HG03354 (cell line): ENCODE measurements at regions not wholly inside any gene's neighbourhood (a gene's known extent, or its start where the extent isn't known, plus 50 kb on each side); places are given as distances from the start of the nearest gene placed in this dataset.

Experiments used
- ATAC-seq: cut with Tn5 transposase; IDR thresholded peaks from one replicate; pipeline ENCODE4 v1.9.1; 2021; ENCODE audit warnings: mild to moderate bottlenecking; ENCODE audit not compliant: unreplicated experiment, poor library complexity, severe bottlenecking

- no peak for ATAC-seq
Observed at GRCh38 chr6:160891690-160892089, 99.9 kb upstream of the MAP3K4 start.

DNA sequence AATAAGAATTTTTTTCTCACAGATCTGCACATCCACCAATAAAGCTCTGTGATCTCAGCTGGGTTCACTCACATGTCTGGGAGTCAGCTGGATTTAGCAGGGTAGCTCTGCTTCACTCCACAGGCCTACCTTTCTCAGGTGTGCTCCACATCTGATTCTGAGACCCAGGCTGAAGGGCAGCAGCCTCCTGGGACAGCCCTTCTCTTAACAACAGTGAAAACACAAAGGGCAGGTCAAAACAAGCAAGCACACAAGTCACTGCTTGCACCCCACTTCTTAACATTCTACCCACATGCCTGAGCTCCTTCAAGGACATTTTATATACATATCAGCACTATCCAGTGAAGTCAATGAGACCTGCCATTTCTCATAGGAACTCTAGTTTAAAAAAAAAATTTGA, 96.0 kb upstream of the MAP3K4 start:
- no peak for ATAC-seq

DNA sequence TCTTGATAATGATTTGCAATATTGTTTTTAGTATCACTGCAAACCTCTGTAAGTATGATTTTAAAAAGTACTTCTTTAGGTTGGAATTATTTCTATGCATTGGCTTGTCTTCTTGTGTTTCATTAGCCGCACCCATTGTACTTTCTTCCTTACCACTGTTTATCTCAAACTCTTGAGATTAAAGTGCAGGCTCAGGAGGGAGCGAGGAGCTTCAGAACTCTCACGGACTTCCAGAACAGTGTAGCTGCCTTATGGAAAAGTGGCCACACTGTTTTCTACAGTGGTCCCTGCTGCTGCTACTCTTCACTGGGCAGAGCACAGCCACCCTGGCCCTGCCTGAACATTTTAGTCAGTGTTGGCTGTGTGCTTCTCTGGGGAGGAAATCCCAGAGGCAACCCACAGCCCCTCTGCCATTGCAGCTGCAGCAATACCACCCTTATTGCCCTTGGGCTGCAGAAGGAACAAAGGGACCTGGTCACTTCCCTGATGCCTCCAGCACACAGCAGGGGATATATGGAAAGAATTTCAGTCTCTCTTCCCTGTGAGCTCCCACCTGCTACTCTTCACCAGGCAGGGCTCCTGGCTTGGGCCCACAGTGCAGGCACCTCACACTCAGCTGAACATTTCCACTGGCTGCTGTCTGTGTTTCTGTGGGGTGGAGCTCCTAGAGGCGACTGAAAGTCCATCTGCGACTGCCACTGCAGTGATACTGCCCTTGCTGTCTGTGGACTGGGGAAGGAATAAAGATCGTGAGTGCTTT, 91.7 kb upstream of the MAP3K4 start:
- ATAC-seq = no peak

GRCh38 chr6:160911949-160912348, 79.6 kb upstream of the MAP3K4 start:
- no peak for ATAC-seq

DNA sequence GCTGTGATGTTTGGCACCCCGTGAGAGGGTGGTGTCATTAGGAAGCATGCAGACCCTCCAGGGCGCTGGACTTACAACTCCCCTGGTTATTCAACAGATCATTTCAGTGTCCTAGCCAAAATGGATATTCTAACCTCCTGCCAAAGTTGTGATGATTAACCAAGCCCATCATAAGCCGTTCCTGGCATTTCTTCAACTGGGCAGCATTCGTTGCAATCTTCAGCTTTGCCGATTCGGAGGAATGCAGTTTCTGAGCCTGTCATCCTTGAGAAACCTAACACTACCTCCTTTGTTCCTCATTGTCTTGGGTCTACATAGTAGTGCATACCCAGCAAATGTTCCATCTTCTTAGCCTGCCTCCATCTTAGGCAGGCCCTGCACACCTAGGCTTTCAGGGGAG, 79.2 kb upstream of the MAP3K4 start:
- ATAC-seq = no peak

DNA sequence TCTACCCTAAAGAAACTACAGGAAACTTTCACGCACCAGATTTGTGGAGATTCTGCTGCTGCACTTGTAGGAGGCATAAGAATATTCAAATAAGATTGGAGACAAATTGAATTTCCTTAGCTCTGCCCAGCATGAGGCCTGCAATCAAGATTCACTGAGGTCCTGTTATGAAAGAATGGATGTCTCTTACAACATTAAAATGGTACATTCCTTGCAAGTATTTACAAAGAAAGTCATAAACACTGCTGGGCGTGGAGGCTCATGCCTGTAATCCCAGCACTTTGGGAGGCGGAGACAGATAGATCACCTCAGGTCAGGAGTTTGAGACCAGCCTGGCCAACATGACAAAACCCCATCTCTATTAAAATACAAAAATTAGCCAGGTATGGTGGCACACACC, 74.0 kb upstream of the MAP3K4 start:
- ATAC-seq = no peak

DNA sequence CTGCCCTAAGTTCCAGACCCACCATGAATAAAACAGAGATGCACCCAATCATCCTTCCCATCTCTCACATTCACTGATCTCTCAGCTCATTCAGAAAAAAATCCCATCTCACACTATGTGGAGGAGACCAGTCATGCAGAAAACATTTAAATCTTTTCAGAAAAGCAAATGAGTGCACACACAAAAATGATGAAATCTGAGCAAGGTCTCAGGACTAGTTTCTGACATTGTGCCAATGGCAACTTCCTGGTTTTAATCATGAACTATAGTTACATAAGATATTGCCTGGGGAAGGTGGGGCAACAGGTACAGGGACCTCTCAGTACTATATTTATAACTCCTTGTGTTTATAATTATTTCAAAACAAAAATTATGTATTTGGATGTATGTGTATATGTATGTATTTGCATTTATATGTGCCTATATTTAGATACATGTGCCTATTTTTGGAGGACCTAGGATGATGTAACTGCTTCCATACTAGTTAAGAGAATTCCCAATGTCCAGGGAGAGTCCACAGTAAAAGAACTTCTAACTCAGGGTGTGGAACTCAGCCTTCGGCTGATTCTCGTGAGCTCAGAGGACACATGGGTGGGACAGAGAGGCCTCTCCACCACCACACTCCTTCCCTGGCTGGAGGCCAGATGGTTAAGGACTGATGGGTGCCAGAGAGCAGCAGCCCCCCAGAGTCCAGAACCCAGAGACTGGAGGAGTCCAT, 71.7 kb upstream of the MAP3K4 start:
- ATAC-seq = no peak

GRCh38 chr6:160921095-160921494, 70.5 kb upstream of the MAP3K4 start:
- no peak for ATAC-seq

DNA sequence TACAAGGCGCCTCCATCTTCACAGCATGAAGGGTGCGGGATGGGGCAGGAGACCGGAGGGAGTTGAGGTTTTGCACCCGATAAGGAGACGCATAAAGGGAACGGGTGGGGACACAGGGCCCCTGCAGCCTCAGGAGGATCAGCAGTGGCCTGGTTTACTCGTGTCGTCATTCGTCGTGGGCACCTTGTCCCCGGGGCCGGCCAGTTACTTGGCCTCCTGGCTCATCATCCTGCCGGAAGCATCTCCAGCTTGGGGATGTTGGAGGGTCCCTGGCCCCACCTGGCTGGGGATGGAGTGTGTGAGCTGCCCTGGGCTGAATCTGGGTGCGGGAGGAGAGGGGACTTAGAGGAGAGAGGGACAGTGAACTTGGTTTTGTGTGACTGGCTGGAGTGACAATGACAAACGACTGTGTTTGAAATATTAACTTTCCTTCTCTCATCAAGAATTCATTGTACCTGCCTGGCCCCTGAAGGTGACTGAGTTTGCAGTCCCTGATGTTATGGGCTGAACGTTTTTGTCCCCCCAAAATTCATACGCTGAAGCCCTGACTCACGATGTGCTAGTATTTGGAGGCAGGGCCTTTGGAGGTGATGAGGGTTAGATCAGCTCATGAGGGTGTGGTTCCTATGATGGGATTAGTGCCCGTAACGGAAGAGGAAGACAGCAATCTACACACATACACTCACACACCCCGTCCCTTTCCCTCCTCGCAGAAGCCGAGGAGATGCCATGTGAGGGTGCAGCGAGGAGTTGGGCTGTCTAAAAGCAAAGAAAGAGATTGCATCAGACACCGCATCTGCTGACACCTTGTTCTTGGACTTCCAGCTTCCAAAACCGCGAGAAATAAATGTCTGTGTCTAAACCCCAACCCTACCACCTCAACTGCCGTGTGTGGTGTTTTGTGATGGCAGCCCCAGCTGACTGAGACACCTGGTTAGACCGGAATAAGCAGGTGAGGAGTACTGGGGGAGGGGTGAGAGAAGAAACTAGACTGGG, 65.0 kb upstream of the MAP3K4 start:
- no peak for ATAC-seq

DNA sequence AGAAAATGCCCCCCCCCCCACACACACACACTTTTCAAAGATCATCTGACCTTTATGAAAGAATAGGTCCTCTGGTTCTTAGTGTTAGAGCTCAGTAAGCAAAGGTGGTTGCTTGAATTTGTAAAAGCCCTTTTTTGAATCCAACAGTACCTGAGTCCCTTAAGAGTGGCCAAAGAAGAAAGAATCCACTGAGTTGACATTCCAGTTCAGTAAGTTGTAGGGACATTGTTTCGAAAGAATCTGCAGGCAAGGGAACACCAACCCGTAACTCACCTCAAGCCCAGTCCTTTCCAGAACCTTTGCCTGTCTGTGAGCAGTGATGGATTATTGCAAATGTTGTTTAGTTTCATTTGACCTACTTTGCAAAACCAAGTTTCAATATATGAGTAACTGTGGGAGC, 64.2 kb upstream of the MAP3K4 start:
- no peak for ATAC-seq

DNA sequence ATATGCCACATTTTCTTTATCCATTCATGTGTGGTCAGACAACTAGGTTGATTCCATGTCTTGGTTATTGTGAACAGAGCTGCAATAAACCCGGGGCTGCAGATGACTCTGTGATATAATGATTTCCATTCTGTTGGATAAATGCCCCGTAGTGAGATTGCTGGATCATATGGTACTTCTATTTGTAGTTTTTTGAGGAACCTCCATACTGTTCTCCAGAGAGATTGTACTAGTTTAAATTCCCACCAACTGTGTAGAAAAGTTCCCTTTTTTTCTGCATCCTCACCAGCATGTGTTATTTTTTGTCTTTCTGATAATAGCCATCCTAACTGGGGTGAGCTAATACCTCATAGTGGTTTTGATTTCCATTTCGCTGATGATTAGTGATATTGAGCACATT, 62.2 kb upstream of the MAP3K4 start:
- ATAC-seq = no peak

GRCh38 chr6:160929831-160930230, 61.7 kb upstream of the MAP3K4 start:
- no peak for ATAC-seq

- ATAC-seq = peak; percentile 84
Observed at GRCh38 chr6:160930547-160931377, 60.8 kb upstream of the MAP3K4 start.

DNA sequence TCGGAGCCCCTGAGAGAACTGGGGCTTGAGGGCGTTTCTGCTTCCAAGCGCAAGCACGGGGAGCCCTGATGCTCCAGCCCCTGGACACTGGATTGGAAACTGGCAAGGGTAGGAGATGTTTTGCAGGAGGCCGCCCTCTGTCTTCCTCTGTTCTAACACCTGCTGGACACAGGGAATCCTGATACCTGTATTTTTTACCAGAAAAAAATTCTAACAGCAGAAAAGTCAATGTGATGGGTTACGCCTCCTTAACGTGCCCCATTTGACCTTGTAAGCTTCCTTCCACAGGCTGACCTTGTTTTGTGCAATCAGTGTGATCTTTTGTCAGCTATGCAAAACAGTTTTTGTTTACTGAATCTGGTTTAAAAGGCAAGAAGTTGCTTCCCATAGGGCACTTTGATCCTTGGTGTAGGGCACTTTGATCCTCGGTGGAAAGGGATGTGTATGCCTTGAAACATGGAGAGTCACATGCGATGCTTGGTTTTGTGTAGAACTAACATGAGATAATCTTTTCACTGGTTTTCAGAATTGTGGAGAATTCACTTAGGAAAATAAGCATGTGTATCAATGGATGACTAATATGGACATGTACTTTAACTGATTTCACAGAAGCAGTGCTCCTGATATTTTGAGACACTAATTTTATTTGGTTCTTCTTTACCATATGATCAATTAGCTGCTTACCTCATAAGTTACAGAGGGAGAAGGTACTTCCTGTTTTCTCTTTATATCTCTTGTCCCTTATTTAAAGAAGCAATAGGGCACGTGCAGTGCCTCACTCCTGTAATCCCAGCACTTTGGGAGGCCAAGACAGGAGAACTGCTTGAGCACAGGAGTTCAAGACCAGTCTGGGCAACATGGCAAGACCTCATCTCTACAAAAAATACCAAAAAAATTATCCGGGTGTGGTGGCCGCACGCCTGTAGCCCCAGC, 59.9 kb upstream of the MAP3K4 start:
- ATAC-seq = peak; percentile 14

DNA sequence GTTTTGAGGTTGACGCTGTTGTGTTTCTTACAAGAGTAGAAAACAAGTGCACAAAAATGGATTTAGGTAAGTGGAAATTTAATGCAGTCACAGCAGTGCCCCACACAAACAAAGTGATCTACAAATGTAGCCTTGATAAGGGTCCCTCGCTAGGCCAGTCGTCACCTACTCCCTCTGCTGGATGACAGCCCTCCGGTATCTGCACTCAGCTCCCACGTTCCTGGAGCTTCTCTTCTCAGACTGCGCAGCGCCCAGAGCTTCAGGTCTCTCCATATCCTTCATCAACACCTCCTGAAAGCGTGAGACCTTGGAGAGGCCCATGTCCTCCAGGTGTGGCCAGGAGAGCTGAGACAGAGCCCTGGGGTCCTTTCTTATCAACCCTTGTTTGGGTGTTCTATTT, 58.3 kb upstream of the MAP3K4 start:
- no peak for ATAC-seq

- ATAC-seq = no peak
Observed at GRCh38 chr6:160934157-160934556, 57.4 kb upstream of the MAP3K4 start.

DNA sequence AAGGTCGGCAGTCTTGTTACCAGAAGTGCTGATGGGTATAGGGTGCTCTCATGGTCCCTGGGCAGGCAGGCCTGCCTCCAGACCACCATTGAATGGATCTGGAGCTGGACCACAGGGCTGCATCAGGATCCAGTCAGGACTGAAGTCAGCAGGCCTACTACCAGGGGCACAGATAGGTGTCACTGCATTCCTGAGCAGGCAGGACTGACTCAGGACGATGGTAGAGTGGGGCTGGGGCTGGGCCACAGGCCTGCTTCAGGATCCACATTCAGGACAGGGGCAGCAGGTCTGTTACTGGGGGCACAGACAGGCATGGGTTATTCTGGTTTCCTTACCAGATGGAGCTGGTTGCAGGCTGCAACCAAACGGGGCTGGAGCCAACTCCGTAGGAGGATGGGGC, 51.4 kb upstream of the MAP3K4 start:
- no peak for ATAC-seq
